Left cardiac atrium (tissue), 4 donors: ENCODE measurements at regions not wholly inside any gene's neighbourhood (a gene's known extent, or its start where the extent isn't known, plus 50 kb on each side); places are given as distances from the start of the nearest gene placed in this dataset.

Experiments
- ATAC-seq, 2 donors: fragments of 200-7000 bp; cut with Tn5 transposase; one replicate each; pipeline ENCODE4 v1.9.1; 2020; ENCODE audit warnings: mild to moderate bottlenecking in 2 of 2, moderate library complexity in 2 of 2
- DNase-seq: peaks from one replicate; pipeline ENCODE4 v3.0.0-alpha.2; 2020
- intact Hi-C, 2 donors: fragments of 100-400 bp; cut with DNase I; formaldehyde crosslinking; loops; one replicate each; pipeline versions ENCODE4 v1.14.1 to v1.15.1; 2022 to 2023
- donor health status: DM: no; HTN: yes; CAD: no.
- donor health status: DM: no; HTN: yes; CAD: no; lungs with severe emphysema.
- donor health status: DM: yes; HTN: yes; CAD: no.
- donor health status: Dilated cardiomyopathy.

DNA sequence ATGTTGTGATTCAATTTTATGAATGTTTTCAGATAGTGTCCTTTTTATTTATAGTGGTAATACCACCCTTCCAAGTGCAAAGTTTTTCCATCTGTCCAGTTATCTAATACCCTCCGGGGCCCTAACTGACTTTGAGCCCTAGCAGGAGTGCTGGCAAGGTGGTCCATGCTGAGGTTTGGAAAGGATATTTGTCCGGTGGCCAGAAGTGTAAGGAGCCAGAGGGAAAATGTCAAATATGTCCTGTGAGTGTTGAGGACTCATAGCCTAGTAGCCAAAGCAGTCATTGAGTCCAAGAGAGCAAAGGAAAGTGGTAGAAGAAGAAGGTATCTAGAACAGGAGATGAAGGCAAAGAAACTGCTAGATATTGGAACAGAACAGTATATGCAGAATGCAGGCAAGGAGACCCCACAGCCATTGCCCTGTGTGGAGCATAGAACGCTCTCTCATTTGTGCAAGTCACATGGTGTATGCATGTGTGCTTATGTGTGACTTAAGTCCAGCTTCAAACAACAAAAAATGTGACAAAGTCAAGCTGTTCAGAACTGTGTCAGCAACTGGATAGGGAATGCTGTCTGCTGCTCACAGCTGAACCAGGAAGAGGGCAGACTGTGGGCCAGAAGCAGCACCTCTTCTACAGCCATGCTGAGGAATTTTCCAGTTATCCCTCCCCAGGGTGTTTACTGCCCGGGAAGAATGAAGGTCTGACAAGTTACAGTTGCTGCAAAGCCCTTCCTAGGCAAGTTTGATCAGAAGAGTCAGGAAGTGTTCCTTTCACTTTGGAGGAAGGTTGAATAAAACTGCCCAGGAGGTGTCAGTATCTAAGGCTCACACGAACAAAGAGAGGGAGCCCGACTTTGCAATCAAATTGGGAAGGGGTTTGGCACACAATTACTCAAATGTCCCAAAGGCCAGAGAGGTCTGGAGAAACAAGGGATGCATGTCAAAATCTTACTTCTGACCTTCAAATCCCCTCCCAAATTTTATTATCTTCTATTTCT is 463.3 kb upstream of the DMAC1 start:
- ATAC-seq = peak; percentile 75 to 85
- no peak for DNase-seq
- intact Hi-C loops = no loop called here

- no peak for DNase-seq
- intact Hi-C loops = no loop called here
Observed at GRCh38 chr9:8261737-8262136, 462.2 kb upstream of the DMAC1 start.

DNA sequence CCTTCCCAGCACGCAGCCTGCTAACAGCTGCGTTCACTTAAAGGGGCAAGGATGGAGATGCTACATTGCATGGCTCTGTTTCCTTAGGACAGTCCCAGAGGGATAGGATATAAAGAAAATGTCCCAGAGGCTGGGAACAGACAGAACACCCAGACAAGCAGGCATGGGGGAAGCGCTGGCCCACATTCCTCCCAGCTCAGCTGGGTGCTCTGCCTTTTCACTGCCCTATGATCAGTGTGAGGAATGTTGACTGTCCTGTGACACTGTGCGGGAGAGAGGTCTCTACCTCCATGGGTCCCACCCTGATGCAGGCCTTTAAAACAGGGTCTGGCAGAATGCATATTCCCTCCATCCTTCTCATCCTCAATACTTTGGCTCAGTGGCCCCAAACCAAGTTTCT is 459.4 kb upstream of the DMAC1 start:
- no peak for ATAC-seq
- no peak for DNase-seq
- intact Hi-C loops = no loop called here

More at GRCh38 chr9:8261737-8262136, 462.2 kb upstream of the DMAC1 start:
- no peak for ATAC-seq

DNA sequence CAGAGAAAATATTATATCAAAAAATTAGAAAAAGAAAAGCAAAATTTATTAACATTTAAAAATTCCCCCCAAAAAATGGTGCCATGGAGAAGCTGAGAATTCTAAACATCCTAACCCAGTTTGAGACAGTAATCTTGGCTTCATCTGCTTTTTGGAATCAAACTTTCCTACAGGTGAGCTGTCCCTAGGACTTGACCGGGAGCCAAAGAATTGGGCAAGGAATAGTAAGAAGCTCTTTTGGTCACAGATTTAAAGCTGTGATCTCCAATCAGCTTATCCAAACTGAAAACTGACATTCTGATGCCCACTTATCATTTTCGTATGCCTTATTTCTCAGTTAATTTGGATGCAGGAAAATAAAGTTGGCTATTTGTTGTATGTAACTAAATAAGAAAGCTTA is 457.3 kb upstream of the DMAC1 start:
- DNase-seq (no peak), ATAC-seq (no peak)
- intact Hi-C loops = no loop called here

DNA sequence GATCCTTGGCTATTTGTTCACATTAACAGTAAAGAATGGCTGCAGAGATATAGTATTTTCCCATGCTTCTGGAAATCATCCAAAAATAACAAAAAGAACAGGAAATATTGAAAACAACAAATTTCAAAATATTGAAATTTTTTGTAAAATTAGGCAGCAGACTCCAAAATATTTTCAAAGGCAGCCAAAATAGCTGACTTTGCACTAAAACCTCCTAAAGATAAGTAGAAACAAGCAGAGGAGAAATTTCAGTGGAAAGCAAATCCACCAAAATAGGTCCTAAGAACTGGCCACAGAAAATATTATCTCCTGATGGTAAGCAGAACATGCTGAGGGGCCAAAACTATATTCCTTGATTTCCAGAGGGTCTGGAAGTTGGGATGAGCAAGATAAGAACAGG is 456.3 kb upstream of the DMAC1 start:
- intact Hi-C loops = no loop called here
- DNase-seq (no peak), ATAC-seq (no peak)

- intact Hi-C loops = no loop called here
- no peak for ATAC-seq
- DNase-seq = no peak
Observed at GRCh38 chr9:8254541-8254940, 455.0 kb upstream of the DMAC1 start.

GRCh38 chr9:8252445-8252844 is 452.9 kb upstream of the DMAC1 start:
- DNase-seq (no peak), ATAC-seq (no peak)
- intact Hi-C loops = no loop called here

DNA sequence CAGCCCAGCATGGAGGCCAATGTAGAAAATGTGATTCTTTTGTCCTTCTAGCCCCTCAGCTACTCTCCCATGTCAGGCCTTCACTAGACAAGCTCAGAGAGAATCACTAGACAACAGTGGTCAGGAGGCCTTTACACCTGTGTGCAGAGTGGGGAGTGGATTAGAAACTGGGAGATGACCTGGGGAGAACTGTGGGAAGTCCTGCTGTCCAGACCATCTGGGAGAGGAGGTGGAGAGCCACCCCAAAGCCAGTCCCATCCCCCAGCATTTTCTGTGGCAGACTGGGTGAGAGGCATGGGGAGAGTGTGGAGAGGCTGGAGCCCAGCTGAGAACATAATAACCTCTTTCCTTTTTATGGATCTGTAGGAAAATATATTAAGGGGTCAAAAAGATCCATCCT is 452.0 kb upstream of the DMAC1 start:
- DNase-seq = no peak
- intact Hi-C loops = no loop called here
- ATAC-seq = no peak

DNA sequence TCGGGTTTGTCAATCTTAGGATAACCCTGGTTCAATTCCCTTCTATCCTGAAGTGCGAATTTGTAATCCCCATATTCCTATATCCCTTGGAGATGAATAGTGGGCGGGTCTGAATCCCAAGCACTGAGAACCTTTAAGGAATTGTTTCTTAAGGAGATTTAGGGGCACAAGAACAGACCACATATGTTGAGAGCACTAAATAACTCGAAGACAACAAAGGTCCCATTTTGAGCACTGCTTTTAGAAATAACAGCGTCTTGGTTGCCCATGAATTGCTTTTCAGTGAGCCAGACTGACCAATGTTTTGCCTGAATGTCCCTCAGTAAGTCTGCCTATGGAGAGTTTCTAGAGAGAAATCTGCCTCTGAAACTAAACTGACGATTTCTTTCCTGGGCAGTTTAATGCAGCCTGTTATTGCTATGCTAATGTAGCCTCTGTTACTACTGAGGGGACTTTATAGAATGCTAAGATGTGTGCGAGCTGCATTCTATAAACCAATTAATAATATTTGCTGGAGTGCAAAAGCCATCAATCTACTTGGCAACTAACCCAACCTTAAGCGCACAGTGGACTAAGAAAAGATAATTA is 445.0 kb upstream of the DMAC1 start:
- intact Hi-C loops = no loop called here
- no peak for ATAC-seq
- no peak for DNase-seq

DNA sequence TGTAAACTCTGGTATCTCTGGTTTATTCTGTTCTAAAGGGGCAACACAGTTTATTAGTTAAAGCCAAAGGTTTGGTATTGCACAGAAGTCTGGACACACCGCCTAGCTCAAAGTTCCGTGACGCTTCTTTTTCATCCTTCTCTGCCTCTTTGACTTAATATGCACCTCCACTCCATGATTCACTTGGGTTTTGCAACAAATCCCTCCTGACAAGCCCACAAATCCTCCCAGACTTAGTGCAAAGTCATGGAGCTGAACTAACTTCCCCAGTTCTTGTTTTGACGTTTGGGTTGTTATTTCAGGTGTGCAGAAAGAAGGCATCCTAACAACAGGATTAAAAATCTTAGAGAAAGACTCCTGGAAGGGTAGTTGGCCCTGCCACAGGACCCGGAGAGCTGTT is 441.6 kb upstream of the DMAC1 start:
- DNase-seq (no peak), ATAC-seq (no peak)

DNA sequence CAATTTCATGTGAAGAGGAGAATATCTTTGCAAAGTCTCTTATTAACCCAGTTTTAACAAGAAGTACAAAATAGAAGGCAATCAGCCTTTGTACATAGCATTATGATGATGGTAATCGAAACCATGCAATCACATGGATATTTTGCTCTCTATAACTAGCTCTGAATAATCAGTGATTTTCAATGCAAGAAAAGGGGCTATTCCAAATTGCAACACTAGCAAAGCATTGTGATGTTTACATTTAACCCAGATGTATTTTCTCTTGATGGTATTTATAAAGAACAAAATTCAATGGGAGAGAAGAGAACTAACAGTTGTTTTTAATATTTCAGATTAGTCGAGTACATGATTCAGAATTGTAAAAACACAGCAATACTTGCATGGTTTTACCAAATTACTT is 437.5 kb upstream of the DMAC1 start:
- ATAC-seq (no peak), DNase-seq (no peak)
- intact Hi-C loops = no loop called here

More for the DNA sequence above, 441.6 kb upstream of the DMAC1 start:
- intact Hi-C loops = no loop called here

DNA sequence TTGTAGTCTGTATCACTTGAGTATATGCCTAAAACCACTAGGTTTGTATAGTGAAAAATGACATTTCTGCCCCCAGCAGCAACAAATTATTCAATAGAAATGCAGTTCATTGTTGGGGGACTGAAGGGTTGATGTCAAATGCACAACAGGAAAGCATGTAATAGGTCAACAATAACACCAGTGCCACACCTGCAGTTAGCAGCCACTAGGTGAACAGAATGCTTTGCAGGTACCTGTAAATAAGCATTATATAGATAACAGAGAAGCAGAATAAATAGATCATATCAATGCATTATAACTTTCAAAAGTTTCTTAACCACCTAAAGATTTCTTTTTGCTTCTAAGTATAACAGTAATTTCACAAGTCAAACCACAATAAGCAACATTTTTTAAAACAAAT is 435.9 kb upstream of the DMAC1 start:
- DNase-seq (no peak), ATAC-seq (no peak)
- intact Hi-C loops = no loop called here

DNA sequence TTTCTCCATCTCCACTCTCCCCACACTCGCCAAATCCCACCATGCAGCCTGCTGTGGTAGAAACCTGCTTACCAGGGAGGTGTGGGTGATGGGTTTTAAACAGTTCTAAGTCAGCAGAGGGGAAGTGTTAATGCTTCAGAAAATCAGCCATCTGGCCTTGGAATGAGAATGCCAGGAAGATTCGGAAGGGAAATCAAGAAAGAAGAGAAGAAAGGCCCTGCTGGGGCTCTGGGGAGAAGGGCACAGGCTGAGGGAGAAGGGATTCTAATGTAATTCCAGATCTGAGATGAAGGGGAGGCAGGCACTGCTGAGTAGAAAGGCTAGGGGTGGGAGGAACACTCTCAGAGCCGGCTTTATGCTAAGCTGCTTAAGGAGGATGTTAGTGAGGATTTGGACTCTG is 434.7 kb upstream of the DMAC1 start:
- ATAC-seq (no peak), DNase-seq (no peak)
- intact Hi-C loops = no loop called here

GRCh38 chr9:8232726-8233125 is 433.1 kb upstream of the DMAC1 start:
- ATAC-seq (no peak), DNase-seq (no peak)
- intact Hi-C loops = no loop called here

DNA sequence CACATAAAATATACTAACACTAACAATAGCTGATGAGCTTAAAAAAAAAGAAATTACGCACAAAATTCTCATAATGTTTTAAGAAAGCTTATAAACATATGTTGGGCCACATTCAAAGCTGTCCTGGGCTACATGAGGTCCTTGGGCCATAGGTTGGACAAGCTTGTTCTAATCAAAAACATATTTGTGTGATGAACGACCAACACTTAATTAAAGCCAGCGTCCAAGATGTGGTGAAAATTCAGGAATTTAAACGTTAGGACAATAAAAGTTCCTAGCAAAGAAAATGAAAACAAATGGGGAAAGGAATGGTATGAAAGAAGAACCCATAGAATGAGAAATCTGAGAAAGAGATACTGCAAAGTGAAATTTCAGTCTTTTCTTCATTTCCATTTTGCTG is 429.6 kb upstream of the DMAC1 start:
- DNase-seq = no peak
- intact Hi-C loops = no loop called here
- no peak for ATAC-seq

DNA sequence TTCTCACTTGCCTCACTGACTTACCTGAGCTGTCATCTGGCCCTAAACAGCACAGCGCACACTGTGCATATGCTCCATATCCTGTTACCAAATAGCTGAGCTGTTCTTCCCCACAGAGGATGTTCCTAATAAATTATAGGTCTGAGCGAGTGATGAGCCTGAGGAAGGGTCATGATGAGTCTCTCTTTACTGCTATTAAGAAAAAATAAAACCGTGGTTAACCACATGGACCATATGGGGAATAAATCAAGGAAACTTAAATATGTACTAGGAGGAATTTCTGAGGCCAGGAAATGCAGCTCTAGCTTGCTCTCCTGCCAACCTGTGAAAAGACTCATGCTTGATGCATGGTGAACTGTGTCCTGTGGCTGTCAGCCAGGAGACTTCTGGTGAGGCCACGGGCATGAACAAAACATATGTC is 424.8 kb upstream of the DMAC1 start:
- ATAC-seq (no peak), DNase-seq (no peak)
- intact Hi-C loops = no loop called here

- no peak for DNase-seq
- ATAC-seq = no peak
- intact Hi-C loops = no loop called here
Observed at GRCh38 chr9:8223861-8224260, 424.3 kb upstream of the DMAC1 start.

DNA sequence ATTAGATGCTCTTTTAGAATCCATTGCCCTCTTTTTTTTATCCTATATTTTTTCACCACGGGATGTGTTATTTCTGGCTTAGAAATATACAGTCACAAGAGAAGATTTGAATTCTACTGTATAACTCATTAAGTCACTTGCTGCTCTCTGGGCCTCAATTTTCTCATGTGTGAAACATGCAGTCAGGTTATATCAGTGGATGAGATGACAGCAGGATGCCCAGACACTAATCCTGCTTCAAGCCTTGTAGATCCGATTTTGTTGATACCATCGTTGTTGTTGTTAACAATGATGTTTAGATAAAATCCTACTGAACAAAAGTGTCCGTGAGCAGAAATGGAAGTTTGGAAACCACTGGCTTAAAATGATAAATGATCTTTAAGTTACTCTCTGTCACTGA is 421.9 kb upstream of the DMAC1 start:
- no peak for ATAC-seq
- intact Hi-C loops = no loop called here
- no peak for DNase-seq

DNA sequence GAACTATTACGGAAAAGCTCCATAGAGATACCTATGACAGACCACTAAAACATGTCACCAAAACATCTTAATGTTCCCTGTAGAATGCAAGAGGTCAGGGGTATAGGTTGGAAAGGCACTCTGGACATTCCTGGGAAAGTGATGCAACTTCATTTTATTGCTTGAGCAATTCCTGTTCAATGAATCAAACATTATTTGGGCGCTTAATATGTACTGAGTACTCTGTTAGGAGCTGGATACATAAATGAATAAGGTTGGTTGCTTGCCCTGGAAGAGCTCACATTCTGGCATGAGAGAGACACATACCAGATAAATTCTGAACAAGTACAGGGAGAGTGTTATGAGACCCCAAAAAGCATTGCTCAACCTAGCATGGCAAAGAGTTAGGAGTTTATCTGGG is 408.9 kb upstream of the DMAC1 start:
- DNase-seq (no peak), ATAC-seq (no peak)
- intact Hi-C loops = no loop called here

DNA sequence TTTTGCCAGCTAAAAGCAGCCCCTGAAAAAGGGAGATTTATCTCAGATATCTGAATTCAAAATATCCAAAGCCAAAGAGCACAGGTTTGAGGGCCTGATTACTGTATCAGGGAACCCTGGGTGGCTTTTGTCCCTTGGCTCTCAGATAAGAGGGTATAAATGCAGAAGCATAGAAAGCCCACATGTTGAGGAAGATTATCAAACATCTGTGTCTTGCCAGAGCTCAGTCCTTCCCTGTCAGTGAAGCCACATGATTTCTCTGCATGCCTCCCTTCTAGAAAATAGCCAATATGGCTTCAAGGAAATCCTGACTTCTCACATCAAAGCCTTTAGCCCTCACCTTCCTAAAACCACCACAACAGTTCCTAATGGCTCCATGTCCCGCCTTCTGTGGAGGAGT is 408.0 kb upstream of the DMAC1 start:
- no peak for DNase-seq
- no peak for ATAC-seq
- intact Hi-C loops = no loop called here

- ATAC-seq = no peak
- DNase-seq = no peak
- intact Hi-C loops = no loop called here
Observed at GRCh38 chr9:8206720-8207119, 407.1 kb upstream of the DMAC1 start.
